ENCODE measurements at regions not wholly inside any gene's neighbourhood (a gene's known extent, or its start where the extent isn't known, plus 50 kb on each side); places are given as distances from the start of the nearest gene placed in this dataset.
"Not testable (repeated sequence)": the region's sequence is repeated elsewhere in the genome, so short reads cannot be mapped to it uniquely, and the experiment has no call there.

DNA sequence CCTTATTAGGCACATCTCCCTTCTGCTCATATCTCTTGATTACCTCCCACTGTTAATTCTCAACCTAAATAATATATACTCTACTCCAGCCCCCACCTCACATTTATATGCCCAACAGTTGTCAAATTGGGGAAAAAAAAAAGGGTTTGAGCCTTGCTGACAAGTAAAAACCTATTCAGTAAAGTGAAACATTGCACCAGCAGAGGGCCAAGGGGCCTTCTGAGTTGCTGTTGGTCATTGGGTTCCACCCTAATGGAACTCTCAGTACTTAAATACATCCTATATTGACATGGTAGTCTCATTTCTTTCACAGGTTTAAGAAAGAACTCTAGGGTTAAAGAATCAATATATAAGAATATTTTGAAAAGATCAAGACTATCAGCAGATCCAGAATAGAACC lies 362.2 kb downstream of the SMARCA1 start:
- peak in 1 of 2 experiments; percentile 2 for DNase-seq

DNA sequence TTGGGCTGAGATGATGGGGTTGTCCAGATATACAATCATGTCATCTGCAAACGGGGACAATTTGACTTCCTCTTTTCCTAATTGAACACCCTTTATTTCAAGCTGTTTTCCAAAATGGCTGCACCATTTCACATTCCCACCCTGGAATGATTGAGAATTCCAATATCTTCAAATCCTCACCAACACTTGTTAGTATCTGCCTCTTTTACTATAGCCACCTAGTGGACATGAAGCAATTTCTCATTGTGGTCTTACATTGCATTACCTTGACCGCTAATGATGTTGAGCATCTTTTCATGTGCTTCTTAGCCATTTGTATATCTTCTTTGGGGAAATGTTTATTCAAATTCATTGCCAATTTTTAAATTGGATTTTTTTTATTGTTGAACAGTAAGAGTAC lies 364.8 kb downstream of the SMARCA1 start:
- DNase-seq = no peak

DNA sequence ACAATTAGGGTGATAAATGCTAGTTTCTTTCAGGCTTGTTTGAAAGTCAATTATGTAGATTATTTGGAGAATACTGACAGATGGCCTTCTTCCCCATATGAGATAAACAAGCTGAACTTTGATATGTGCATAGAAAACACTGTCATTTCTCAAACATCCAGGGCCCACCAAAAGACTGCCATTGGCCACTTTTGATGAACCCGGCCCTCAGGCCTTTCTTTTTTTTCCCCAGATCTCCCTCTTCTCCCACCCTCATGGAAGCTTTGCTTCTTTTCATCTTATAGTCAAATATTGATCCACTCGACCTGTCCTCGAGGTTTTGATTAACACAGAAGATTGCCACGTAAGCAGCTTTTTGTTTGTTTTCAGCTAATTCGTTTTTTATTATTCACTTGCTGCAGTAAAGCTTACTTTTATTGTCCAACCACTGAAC lies 377.4 kb downstream of the SMARCA1 start:
- peak in 1 of 2 experiments; percentile 25 for DNase-seq

DNA sequence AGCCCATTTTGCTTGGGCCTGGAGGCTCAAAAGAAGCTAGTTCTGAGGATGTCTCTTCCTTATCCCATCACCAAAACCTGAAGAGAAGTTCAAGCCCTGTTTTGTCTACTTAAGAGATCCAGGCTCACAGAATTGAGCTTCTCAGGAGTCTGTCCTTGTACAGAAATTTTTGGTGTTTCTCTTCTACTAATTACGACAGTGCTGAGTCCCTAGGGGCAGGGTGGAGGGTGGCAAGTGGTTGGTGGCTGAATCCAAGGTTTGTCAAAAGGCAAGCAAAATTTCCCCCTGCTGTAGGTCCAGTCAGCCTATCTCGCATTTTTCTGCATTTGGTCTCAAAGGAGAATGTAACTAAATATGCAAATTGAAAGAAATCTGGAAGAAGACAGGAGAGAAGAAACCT lies 377.9 kb downstream of the SMARCA1 start:
- no peak for DNase-seq

DNA sequence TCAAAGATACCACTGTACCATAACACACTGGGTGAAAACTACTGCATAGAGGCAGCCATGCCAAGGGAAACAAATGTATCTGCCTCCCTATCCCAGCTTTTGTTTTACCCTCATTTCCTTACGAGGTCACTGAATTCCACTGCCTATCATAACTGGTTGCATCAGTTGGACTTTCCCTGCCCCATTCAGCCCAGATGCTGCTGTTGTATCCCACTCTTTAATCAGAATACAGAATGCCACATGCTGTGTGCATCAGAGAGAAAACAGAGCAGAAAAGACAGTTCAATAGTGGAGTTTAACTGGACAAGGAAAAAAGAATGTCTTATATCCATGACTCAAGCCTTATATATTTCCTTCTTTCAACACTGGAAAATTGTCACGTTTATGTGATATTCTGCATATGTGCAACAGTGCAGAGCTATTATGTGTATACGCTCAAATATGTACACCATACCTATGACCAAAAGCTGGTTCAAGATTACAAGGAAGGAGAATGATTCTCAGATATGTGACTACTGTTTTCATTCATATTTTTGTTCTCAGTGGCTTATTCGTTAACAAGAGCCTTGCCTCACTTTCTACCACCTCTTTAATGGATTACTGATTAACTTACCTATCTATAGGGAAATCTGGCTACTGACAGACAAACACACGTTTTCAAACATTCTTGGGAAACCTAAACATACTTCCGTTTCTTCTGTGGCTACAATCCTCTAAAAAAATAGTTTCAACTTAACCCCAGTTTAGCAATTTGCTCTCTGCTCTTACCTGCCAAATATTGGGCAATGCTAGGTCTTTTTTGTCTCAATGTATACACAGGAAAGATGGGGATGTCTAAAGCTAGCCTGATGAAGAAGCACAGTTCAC lies 378.9 kb downstream of the SMARCA1 start:
- DNase-seq = no peak

DNA sequence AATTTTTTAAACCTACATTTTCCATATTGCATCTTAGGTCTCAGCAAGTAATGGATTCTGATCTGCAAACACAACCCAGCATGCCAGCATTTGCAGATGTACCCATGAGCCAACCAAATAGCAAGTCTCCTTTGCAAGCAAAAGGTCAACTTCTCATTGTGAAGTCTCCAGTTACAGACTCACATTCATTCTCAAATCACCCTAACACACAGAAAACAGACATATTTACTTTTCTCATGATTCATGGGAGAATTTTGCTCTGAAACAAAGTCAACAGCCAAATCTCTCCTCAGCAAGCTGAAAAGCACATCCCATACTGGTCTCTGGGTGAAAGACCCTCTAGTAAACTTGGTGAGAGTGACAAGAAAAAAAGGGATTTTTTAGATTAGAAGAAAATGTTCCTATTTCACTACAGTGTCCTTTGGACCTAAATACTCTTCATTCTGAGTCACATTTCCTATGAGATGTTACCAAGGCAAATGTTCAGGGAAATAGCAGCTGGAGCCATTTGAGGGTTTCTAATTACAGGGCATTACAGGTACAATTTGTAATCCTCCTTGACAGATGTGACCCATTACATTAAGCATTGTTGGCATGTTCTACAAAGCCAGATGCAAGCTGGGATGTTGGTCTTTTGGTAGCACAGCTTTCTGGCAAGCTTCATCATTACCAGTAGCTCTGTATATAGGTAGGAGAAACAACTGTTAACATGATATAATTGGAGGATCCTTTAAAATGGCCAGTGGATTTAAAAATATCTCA lies 383.3 kb downstream of the SMARCA1 start:
- DNase-seq = peak; percentile 83 to 95

DNA sequence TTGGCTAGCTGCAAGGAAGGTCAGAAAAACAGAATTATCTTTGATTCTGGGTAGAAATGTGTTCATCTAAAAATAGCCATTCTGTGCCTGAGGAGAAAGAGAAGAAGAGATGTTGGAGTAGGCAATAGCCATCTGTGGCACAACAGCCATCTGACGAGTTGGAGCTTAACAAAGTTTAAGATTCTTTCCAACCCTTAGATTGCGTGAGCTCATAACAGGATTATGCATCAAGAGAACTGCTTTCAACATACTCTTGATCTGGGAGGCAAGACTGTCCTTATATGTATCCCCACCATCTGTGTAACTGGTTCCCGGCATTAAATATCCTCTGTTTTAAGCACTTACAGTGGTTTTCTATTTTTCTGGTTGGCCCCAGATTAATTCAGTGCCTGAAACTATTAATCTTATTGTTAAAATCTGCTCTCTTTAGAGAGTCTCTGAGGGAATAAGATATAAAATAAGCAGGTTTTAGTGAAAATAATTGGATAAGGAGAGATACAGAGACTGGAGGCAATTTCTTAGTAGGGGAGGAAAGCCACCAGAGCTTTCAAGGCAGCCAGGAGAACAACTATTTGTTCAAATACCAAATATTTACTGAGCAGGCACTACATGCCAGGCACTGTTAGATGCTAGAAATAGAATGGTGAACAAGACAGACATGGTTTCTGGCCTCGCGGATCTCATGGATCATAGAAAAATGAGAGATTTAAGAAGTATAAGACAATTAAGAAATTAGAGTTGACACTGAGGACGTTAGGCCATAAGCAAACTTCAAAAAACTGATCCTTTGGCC lies 398.0 kb downstream of the SMARCA1 start:
- DNase-seq = peak; percentile 90 to 97

DNA sequence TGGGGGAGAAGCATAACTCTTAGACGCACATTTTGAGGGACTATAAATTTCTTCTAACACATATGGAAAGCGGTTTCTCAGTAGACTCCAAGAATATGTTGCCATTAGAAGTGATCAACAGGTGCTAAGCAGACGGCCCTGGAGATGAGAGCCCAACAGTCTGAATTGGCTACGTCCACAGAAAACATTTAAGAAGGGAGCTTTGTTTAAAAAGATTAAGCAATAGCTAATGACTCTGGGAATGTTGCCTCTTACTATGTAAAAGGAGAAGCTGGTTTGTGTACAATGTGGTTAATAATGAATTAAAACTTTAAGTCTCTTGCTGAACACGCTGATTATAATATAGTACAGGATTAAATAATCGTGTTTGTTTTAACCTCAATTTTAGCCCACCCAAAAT lies 399.5 kb downstream of the SMARCA1 start:
- DNase-seq = peak; percentile 47 to 83

DNA sequence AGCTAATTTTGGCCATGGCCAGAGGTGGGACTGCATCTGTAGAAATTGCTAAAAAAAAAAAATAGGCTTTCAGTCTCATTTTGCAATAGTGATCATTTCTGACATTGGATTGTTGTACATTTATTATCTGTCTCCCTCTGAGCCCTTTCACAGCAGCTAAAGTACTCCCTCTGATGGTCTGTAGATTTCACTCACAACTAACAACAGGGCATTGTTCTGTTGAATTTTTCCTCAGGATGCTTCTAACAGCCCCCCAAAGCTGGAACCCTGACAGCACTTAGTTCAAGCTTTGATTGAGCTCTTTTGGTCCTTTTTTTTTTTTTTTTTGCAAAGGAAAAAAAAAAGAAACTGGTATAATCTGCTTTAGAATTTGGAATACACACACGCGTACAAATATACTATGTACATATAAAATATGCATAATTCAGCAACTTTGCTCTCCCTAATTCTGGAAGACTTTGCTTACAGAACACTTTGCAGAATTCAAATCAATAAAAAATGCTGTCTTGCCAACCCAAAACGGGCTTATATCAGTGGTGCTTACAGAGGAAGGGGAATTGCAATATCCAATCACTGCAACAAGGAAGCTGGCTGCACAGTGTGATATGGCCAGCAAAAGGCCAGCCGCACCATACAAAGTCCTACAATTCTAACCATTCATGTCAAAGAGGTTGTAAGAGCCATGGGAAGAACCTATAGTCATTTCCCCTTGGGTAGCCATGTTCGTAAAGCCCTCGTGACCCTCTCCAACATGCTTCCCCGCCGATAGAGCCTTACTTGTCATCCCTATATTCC lies 406.4 kb downstream of the SMARCA1 start:
- DNase-seq = no peak

DNA sequence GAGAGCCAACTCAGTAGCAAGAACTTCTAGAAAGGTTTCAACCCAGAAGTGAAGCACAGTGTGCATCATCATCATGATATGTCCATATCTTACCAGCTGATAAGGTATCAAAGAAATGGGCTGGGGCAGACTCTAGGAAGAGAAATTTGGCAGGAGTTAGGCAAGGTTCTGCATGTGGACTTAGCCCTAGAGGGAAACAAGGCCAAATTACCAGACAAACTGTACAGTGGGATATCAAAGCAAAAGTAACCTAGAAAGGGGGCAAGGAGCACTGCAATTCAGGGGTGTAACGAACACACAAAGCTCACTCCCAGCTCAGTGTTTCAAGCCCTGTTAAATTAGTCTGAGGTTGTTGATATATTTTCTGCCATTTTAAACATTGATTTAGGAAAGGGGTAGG lies 407.4 kb downstream of the SMARCA1 start:
- DNase-seq = no peak

DNA sequence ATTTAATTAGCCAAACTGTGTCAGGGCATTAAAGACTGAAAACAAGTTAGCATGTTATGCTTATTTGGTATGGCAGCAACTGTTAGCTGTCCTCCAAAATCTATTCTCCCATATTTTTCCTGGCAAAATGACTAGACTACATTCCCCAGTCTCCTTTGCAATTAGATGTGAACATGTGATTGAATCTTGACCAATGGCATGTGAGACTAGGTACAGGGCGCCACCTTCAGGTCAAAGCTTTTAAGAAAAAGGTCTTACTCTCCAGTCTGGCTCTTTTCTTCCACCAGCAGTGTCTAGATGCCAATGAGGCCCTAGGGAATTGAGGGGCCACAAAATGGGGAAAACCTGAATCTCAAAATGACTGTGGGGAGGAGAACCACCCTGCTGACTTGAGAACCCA lies 408.2 kb downstream of the SMARCA1 start:
- peak; percentile 65 to 70 for DNase-seq

DNA sequence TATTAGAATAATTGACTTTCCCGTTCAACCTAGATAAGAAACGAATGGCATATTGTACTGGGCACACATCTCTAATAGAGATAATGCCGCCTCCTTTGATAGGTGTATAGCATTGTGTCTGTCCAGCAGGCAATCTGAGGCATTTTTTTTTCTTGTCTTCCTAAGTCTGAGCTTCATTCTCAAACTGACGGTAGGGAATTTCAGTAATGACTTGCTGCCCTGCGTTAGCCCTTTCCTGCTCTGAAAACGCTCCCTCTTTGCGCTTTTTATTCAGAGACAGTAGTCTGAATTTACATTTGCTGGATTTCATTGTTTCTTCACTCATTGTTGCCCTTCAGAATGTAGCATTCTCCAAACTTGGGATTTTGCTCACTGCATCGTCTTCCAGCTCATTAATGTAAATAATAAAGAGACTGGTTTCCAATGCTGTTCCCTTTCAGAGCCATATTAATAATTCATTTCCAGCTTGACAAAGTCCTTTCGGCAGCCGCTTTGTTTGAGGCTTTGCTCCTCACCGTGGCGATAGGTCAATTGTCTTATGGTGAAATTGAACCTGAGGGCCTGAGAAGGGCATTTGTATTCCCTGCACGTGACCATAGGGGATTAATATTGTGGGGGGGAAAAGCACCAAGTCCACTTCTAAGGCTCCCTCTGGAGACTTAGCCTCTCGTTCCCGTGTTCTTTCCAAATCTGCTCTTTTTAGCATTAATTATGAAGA lies 412.1 kb downstream of the SMARCA1 start:
- no peak for DNase-seq

DNA sequence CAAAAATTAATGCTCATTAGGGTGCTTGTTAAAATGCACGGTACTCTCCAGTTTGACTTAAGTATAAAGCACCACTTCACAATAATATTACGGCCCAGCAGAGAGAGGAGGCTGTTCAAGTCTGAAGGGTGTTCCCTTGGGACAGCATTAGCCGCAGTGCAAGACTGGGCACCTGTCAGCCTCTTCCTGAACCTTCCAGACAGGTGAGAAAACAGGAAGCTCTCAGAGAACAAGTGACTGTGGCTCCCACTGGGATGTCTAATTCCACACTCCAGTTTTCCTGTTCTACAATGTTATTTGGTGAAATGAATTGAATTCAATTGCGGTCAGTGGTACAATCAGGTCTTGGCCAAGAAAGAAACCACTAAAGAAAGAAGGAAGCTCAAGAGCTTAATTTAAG lies 414.4 kb downstream of the SMARCA1 start:
- peak; percentile 95 to 97 for DNase-seq

DNA sequence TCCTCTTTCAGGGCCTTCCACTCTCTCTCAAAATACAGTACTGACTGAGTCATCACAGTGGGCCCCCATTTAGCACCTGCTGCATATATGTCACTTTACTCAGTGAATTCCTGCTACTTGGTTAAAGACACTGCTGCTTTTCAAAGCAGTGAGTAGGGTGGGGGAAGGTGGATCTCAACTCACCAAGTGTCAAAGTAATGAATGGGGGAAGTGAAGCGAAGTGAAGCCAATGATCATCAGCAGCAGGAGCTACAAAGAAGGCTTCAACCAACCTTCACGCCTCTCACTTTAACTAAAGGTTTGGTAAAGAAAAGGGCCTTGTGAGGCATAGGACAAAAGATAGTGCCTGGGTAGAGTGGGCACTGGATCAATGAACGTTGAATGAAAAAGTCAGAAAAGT lies 424.1 kb downstream of the SMARCA1 start:
- DNase-seq = no peak

DNA sequence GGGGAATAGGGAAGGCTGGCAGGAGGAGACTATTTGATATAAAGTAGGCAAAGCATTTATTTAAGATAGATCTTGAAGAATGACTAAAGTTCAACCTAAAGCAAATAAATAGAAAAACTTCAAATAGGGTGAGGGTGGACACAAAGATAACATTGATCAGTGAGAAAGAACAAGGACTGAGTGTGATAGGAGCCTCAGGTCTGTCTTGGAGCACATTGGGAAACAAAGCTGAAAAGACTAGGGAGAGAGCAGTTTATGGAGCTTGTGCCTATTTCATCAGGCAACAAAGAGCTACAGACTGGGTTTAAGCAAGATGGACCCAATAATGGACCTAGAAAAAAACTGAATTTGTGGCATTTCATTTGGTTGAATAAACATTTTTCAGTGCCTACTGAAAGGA lies 425.6 kb downstream of the SMARCA1 start:
- DNase-seq = no peak

DNA sequence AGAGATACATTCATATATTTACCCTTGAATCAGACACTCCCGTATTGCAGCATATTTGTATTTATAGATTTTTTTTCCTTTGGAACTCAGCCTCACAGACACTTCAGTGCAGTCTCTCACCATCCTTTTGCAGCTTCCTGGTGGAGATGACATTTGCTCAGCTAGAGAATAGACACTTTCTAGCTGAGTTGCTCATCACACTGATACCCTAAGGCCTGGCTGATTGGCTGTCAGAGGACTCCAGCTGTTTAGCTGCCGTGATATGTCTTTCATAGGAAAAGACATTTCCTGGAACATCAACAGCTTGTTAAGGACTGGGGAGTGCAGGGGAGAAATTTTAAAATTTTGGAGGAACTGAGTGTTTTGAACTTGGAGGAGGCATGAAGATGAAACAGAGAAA lies 429.6 kb downstream of the SMARCA1 start:
- no peak for DNase-seq

DNA sequence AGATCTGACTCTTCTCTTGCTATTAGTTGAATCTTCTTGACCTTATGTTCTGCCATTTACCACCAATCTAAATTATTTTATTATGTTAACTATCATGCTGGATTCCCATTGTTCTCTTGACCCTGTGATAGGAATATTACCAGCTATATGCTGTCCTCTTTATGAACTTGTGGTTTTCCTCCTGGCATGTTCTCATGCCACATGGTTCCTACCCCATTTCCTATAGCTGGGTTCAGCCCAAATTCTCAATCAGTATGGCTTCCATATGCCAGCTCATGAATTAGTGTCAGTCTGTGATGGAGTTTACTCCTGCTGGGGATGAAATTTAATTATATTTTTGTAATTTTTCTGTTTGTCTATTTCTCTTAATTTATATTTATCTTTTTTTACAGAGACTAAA lies 430.5 kb downstream of the SMARCA1 start:
- DNase-seq = no peak

DNA sequence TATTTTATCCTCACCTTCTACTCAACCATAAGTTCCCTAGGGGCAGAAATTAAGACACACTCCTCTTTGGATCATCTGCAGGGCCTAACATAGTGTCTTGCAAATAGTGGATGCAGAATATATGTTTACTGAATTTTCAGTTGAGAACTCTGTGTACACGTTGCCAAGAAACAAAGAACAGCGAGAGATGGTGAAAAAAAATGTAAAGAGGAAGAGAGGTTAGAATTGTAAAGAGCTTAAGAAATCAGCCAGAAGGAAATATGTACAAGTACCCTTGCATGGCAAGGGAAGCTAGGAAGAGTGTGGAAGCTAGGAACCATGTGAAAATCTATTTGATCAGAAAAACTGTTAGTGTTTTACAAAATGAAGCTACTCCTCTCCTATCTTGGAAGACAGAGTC lies 431.0 kb downstream of the SMARCA1 start:
- no peak for DNase-seq

DNA sequence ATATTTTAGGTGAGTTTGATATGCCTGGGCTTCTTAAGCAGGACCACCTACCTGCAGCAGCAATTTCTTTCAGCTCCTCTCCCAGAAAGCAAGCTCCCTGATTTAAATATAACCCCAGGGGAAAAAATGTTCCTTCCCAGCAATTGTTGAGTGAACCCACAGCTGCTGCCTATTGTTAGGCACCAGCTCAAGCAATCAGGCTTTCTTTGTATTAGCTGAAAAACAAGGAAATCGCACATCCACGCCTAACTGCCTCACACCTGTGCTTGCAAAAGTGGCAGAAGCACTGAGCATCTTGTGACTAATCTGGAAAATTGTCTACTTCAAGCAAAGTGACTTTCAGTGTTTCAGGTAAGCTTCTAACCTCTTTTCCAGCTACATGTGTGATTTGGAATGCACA lies 432.2 kb downstream of the SMARCA1 start:
- DNase-seq = peak in 1 of 2 experiments; percentile 4

DNA sequence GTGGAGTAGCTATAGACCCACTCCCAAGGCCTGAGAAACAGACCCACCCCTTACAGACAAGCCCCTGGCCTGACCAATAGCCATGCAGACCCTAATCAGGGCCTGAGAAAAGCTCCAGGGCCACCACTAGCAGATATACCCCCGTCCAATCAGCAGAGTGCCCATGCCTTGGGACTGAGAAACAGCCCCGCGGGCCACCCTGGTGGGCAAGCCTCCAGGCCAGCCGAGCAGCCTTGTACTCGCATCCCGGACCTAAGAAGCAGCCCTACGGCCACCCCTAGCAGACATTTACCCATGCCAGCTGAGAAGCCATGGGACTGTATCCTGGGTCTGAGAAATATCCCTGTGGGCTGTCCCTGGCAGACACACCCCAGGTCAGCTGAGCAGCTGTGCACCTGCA lies 436.5 kb downstream of the SMARCA1 start:
- DNase-seq = no peak

DNA sequence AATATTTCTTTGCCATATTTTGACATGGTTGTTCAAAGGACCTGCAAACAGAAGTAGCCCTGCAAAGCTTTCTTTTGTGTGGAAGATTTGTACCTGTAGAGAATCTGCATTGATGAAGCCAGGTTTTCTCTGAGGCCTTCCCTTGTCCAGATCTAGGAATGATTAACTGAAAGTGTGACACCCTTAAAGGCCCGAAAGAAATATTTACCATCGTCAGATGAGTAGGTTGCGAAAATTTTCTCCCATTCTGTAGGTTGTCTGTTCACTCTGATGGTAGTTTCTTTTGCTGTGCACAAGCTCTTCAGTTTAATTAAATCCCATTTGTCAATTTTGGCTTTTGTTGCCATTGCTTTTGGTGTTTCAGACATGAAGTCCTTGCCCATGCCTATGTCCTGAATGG lies 439.0 kb downstream of the SMARCA1 start:
- DNase-seq = not testable (repeated sequence)

All from NCI-H524 (cell line).